Muscle of leg (tissue), 3 donors: ENCODE measurements at regions not wholly inside any gene's neighbourhood (a gene's known extent, or its start where the extent isn't known, plus 50 kb on each side); places are given as distances from the start of the nearest gene placed in this dataset.

Source experiments
- DNase-seq: peaks from one replicate; pipeline ENCODE4 v3.0.0; 2013
- H3K27ac ChIP-seq: one replicate; pipeline ENCODE4 v1.5.1; 2013; ENCODE audit warnings: mild to moderate bottlenecking, low read length, control low read depth
- H3K27me3 ChIP-seq: one replicate; pipeline ENCODE4 v1.6.1; 2013; ENCODE audit warnings: low read length; ENCODE audit not compliant: control insufficient read depth, insufficient read depth
- H3K36me3 ChIP-seq: one replicate; pipeline ENCODE4 v1.6.1; 2013; ENCODE audit warnings: low read length; ENCODE audit not compliant: control insufficient read depth, insufficient read depth
- H3K4me1 ChIP-seq: one replicate; pipeline ENCODE4 v1.6.1; 2013; ENCODE audit warnings: low read length; ENCODE audit not compliant: control insufficient read depth, insufficient read depth
- H3K4me3 ChIP-seq: one replicate; pipeline ENCODE4 v1.5.1; 2013; ENCODE audit warnings: low read length, control low read depth
- H3K9me3 ChIP-seq: replicated peaks from 2 replicates; pipeline ENCODE4 v1.6.1; 2013; ENCODE audit warnings: low read depth, low read length; ENCODE audit not compliant: control insufficient read depth
- WGBS: methylation state at CpG from one replicate; pipeline ENCODE4 v1.1.5; 2013; ENCODE audit warnings: missing lambda C conversion rate; ENCODE audit not compliant: insufficient coverage; 5-methylcytosine and 5-hydroxymethylcytosine counted together

DNA sequence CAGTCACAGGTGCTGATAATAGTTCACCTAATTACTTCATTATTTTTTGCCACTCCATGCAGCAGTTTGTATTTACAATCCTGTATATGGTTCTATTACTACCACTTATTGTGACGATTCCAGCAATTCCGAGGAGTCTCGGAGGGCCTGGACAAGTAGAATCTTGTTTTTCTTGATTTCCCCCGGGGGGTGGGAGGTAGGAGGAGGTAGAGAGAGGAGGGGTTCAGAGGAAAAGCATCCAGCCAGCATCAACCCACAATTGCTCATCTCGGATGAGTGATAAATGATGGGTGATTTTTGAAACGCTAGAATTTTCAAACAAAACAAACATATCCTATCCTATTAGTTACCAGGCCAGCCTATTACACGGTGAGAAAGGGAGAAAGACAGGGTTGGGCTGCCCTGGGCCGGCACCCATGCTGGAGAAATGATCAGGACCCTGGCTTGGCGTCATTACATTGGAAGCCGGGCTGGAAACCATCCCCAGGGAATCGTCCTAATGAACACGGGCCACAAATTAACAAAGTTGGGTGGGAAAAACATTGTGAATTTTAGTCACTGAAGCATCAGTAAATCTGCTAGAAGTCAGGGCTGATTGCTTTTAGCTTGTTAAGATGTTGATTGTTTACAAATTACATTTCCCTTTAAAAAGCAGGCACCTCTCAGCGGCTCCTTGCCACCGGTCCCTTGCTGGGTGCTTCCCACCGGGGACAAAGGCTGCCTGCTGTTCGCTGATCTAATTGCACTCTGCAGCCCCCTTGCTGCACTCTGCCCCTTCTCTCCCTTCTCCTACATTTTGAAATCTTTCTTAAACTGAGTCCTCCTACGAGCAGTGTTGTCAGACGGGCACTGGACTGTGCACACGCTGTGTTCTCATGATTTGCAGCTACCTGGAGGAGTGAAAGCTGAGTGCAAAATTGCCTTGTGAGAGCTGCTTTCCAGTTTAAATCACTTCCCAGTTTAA lies 95.5 kb downstream of the FAM204A start:
- no peak overlapping the region for H3K4me3 ChIP-seq
- H3K27ac ChIP-seq = no peak overlapping the region
- no peaks in the 10 kb centered on the region for H3K4me1 ChIP-seq
- no peaks in the 10 kb centered on the region for H3K9me3 ChIP-seq
- H3K27me3 ChIP-seq = peaks cover 53% of the 10 kb centered on the region
- WGBS = 19% methylated on average over 9 of the region's 19 CpGs
- H3K36me3 ChIP-seq = no peaks in the 10 kb centered on the region
- DNase-seq = no peak

DNA sequence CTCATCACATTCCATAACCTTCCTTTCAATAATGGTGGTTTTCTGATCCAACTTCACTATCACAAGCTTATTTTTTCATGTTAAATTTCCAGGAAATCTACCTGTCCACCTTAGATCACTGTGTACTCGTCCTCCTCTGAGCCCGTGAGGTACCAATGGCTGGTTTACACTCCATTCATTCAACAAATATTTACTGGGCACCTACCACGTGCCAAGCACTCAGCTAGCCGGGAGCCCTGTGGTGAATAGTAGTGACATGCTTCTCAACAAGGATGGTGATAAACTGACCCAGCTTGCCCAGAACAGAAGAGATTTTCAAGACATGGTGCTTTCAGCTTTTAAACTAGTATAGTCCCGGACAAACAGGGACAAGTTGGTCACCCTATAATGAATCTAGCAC lies 98.2 kb downstream of the FAM204A start:
- Histone ChIP-seq H3K27me3 (peaks cover 51% of the 10 kb centered on the region), H3K36me3 (no peaks in the 10 kb centered on the region), H3K4me3 (no peak overlapping the region), H3K9me3 (no peaks in the 10 kb centered on the region), H3K4me1 (no peaks in the 10 kb centered on the region), H3K27ac (no peak overlapping the region)
- DNase-seq = no peak
- 65% methylated on average over 4 of the region's 5 CpGs for WGBS

DNA sequence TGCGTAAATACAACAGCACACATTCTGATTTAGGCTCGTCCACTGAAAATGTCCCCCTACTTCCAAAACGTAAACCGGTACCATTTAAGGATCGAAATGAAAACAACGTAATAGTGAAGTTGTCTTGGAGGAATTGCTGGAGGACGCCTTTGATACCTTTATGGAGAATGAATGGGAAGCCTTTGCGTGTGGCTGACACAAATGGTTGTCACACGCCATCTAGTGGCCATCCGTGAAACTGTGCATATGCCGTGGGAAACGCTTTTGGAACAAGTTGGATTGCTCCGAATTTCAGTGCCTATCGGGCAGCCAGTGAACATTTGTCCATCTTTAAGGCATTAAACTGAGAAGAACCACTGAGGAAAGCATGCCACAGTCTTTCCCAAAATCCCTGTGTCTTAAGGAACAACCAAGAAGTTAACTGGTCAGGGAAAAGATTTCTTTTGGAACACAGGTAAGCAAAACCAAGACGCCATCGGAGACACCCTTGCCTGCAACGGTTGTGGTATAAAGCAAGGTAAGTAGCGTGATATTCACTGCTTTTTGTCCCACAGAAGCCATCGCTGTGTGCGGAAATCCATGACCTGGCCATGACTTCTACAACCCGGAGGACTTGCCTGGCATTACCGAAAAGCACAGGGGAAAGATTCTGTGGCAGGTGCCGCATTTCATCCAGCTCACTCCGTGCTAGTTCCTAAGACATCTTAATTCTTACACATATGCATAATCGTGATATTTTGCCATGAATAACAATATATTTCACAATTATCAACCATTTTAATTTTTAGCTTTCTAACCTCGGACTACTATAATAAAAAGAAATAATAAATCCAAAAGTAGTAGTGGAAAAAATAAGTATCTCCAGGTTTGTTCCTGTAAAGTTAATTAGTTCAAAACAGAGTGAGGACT lies 100.6 kb downstream of the FAM204A start:
- DNase-seq = peak; percentile 91
- H3K4me1 ChIP-seq = no peaks in the 10 kb centered on the region
- WGBS = 22% methylated on average over 16 of the region's 26 CpGs
- H3K27me3 ChIP-seq = peaks cover 39% of the 10 kb centered on the region
- H3K4me3 ChIP-seq = no peak overlapping the region
- no peaks in the 10 kb centered on the region for H3K9me3 ChIP-seq
- H3K27ac ChIP-seq = no peak overlapping the region
- no peaks in the 10 kb centered on the region for H3K36me3 ChIP-seq

DNA sequence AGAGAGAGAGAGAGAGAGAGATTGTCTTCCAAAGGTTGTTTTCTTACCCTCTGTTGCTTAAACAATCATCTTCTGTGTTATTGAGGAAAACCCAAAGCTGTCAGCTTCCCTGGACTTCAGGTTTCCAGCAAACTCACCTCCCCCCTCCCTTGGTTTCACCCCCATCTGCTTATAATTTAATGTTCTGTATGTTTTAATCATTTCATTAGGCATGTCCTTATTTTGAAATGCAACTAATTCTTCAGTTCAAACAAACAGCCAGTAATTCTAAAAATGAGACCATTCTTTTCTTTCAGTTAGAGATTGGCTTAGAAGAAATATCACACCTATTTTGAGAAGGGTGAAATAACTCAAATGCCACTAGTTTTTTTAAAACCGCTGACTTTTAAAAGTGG lies 102.9 kb downstream of the FAM204A start:
- no CpG with 5 or more reads among the region's 1 CpG for WGBS
- peaks cover 23% of the 10 kb centered on the region for H3K27me3 ChIP-seq

DNA sequence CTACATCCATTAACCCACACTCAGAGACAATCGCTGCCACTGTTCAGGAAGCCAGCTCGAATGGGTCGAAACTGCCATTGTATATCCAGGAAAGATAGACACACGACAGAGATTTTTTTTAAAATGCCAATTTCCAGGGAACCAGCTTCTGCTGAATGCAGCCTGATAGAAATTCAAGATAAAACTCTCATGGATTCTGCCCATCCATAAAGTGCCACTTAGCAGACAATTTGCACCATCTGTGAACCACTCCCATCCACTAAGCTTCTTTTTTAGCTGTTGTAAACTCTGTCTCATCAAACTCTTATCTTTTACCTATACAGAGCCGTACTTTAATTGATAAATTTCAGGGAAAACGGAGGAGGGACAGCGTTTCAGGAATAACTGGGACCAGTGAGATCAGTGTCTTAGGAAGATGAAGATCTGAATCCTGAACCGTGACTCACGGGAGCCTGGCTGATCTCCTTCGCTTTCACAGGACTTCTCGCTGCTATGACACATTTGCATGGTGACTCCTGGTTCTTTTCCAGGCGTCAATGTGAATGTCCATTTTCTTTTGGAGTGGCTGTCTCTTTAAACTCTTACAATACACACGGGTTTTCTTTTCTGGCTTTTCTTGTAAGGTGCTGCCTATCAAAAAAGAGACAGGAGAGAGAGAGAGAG lies 103.4 kb downstream of the FAM204A start:
- Histone ChIP-seq H3K4me3 (no peak overlapping the region), H3K27ac (no peak overlapping the region), H3K9me3 (no peaks in the 10 kb centered on the region), H3K36me3 (no peaks in the 10 kb centered on the region), H3K27me3 (peaks cover 19% of the 10 kb centered on the region), H3K4me1 (peaks cover 7% of the 10 kb centered on the region)
- DNase-seq = peak; percentile 16
- 59% methylated on average over 8 of the region's 13 CpGs for WGBS

More for the DNA sequence above, 102.9 kb downstream of the FAM204A start:
- Histone ChIP-seq H3K36me3 (no peaks in the 10 kb centered on the region), H3K9me3 (no peaks in the 10 kb centered on the region), H3K4me3 (no peak overlapping the region), H3K4me1 (peaks cover 7% of the 10 kb centered on the region), H3K27ac (no peak overlapping the region)
- no peak for DNase-seq

DNA sequence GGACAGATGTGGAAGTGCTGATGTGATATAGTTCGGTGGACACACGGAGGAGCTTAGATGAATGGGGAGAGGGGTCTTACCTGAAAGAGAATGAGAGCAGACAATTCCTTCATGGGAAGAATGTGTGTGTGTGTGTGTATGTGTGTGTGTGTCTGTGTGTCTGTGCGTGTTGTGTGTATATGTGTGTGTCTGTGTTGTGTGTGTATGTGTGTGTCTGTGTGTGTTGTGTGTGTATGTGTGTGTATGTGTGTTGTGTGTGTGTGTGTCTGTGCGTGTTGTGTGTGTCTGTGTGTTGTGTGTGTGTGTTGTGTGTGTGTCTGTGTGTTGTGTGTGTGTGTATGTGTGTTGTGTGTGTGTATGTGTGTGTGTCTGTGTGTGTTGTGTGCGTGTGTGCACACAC lies 104.2 kb downstream of the FAM204A start:
- Histone ChIP-seq H3K4me3 (no peak overlapping the region), H3K27me3 (peaks cover 15% of the 10 kb centered on the region), H3K27ac (no peak overlapping the region), H3K36me3 (no peaks in the 10 kb centered on the region), H3K4me1 (peaks cover 7% of the 10 kb centered on the region), H3K9me3 (no peaks in the 10 kb centered on the region)
- no peak for DNase-seq
- WGBS = 89% methylated on average over 4 of the region's 5 CpGs

DNA sequence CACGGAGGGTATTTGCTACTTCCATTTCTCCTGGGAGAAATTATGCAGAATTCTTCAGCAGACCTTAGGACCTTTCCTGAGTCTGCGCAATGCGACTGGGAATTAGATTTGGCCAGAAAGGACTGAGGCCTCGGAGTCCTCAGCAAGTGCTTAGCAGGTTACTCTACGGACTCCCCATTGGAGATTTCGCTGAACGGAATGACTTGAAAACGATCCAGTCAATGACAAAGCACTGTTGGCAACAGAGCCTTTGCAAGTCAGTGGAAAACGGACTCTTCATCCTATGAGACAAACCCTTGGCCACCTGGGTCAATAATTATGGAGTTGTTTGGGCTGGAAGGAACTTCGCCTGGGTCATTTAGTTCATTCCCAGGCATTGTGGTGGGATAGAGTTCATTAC lies 107.4 kb downstream of the FAM204A start:
- no peaks in the 10 kb centered on the region for H3K9me3 ChIP-seq
- H3K27ac ChIP-seq = peak overlapping the region; percentile 57
- H3K36me3 ChIP-seq = no peaks in the 10 kb centered on the region
- H3K4me1 ChIP-seq = peaks cover 7% of the 10 kb centered on the region
- peaks cover 8% of the 10 kb centered on the region for H3K27me3 ChIP-seq
- 28% methylated on average over 8 of the region's 10 CpGs for WGBS
- DNase-seq = peak; percentile 96
- H3K4me3 ChIP-seq = no peak overlapping the region

DNA sequence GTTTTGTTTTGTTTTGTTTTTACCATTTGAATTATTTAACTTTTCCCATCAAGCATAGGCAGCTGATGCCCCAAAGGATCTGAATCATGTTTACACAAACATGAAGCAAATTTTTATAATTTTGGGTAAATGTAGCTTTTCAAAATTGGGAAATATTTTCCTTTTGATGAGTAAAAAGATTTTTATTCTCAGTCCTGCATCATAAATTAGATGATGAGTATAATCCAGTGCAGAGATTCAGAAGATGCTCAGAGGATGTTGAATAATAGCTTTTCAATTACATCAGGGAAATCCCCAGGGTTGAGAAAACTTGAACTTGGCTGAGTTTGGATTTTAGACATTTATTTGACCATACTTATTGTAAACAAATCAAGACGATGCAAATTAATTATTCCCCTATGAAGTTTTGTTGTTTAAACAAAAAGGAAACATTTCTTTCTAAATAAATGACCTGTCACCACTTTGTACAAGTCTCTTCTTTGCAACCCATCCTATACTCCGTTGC lies 121.7 kb downstream of the FAM204A start:
- no peaks in the 10 kb centered on the region for H3K4me1 ChIP-seq
- 33% methylated on average over 1 of the region's 2 CpGs for WGBS
- peak; percentile 76 for DNase-seq

DNA sequence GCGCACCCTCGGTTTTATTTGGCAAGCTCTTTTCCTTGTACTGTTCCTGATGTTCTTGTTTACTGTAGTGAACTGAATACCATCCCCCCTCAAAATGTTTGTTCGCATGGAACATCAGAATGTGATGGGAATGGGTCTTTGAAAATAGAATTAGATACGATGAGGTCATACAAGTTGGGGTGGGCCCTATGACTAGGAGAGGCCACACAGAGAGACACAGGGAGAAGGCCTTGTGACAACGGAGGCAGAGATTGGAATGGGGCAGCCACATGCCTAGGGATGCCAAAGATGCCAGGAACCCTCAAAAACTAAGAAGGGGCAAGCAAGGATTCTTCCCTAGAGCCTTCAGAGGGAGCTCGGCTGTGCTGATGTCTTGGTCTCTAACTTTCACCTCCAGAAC lies 123.6 kb downstream of the FAM204A start:
- no peak for DNase-seq
- H3K4me3 ChIP-seq = no peak overlapping the region
- peaks cover 4% of the 10 kb centered on the region for H3K27me3 ChIP-seq
- 80% methylated on average over 3 of the region's 6 CpGs for WGBS
- no peak overlapping the region for H3K27ac ChIP-seq
- no peaks in the 10 kb centered on the region for H3K36me3 ChIP-seq
- no peaks in the 10 kb centered on the region for H3K9me3 ChIP-seq
- H3K4me1 ChIP-seq = no peaks in the 10 kb centered on the region

More for the DNA sequence above, 121.7 kb downstream of the FAM204A start:
- H3K36me3 ChIP-seq = no peaks in the 10 kb centered on the region
- H3K4me3 ChIP-seq = no peak overlapping the region
- peaks cover 4% of the 10 kb centered on the region for H3K27me3 ChIP-seq
- peak overlapping the region; percentile 7 for H3K27ac ChIP-seq
- H3K9me3 ChIP-seq = peaks cover 2% of the 10 kb centered on the region
